Thyroid gland (tissue), 4 donors: ENCODE measurements at regions not wholly inside any gene's neighbourhood (a gene's known extent, or its start where the extent isn't known, plus 50 kb on each side); places are given as distances from the start of the nearest gene placed in this dataset.

Experiments
- DNase-seq, 2 donors: peaks; one replicate each; pipeline ENCODE4 v3.0.0-alpha.2; 2019
- H3K27ac ChIP-seq, 3 donors: fragments of 200-600 bp; sonication (generic); 1 replicate in 2 of 3; 2 replicates in 1 of 3; pipeline ENCODE4 v1.5.1; 2016 to 2019; ENCODE audit warnings: mild to moderate bottlenecking in 1 of 3, moderate library complexity in 1 of 3
- H3K27me3 ChIP-seq: fragments of 200-600 bp; sonication (generic); one replicate; pipeline ENCODE4 v1.5.1; 2019
- H3K36me3 ChIP-seq, 2 donors: fragments of 200-600 bp; sonication (generic); one replicate each; pipeline ENCODE4 v1.5.1; 2016 to 2019
- H3K4me1 ChIP-seq, 2 donors: fragments of 200-600 bp; sonication (generic); one replicate each; pipeline ENCODE4 v1.5.1; 2017 to 2019
- H3K4me3 ChIP-seq, 3 donors: fragments of 200-600 bp; sonication (generic); replicated peaks in 1 of 3; 1 replicate in 2 of 3; 2 replicates in 1 of 3; pipeline ENCODE4 v1.5.1; 2016; ENCODE audit warnings: mild to moderate bottlenecking in 1 of 3
- H3K9me3 ChIP-seq: fragments of 200-600 bp; sonication (generic); one replicate; pipeline ENCODE4 v1.5.1; 2017
- POLR2A ChIP-seq, 2 donors: fragments of 450-650 bp; IDR thresholded peaks; one replicate each; pipeline ENCODE4 v1.6.1; 2017; ENCODE audit warnings: antibody characterized with exemption in 2 of 2, mild to moderate bottlenecking in 2 of 2, moderate library complexity in 1 of 2
- WGBS, 2 donors: methylation state at CpG; one replicate each; pipeline ENCODE4 v1.1.5; 2017; 5-methylcytosine and 5-hydroxymethylcytosine counted together
- intact Hi-C: fragments of 100-400 bp; cut with DNase I; formaldehyde crosslinking; loops from one replicate; pipeline ENCODE4 v1.15.1; 2023
- TF ChIP-seq, protein P1 (sequence below), 6 experiments: fragments of 200-600 bp in 3 of 6; fragments of 450-650 bp in 3 of 6; sonication (generic) in 3 of 6; IDR thresholded peaks; one replicate each; pipeline ENCODE4 v1.5.1; 2016 to 2019; ENCODE audit warnings: antibody characterized with exemption in 6 of 6, mild to moderate bottlenecking in 2 of 6, inconsistent platforms in 1 of 6, moderate library complexity in 1 of 6

DNA sequence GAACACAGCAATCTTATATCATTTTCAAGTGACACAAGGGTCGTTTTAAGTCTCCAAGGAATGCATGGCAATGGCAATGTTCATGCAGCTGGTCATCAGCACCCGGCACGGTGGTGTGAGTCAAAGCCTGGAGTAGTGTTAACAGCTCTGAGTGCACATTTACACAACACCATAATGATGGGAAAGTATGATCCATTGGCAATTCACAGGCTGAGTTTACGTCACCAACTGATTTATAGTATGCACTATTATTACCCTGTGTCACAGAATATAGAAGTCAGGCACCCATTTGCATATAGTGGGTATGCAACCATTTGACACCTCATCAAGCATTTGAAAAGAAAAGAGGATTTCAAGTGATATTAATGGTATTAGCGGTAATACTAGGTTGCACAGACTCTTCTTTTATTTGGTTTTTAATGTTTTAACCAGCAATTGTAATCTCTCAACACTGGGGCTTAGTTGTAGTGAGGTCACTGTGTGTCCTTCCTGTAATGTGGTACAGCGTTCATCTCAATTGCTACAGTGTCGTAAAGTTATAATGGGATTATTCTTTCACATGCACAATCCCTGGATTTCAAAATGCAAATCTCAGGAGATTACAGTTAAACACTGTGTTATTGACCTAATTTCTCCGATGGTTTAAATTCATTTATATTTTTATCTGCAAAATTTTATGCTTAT lies 113.8 kb downstream of the C3orf38 start:
- H3K27me3 ChIP-seq, result no peaks in the 10 kb centered on the region
- intact Hi-C loops, result no loop called here
- H3K4me3 ChIP-seq, result no peak overlapping the region
- H3K9me3 ChIP-seq, result no peaks in the 10 kb centered on the region
- no peaks in the 10 kb centered on the region for H3K4me1 ChIP-seq
- H3K36me3 ChIP-seq, result no peaks in the 10 kb centered on the region
- no peak overlapping the region for H3K27ac ChIP-seq
- TF ChIP-seq, protein P1, sequence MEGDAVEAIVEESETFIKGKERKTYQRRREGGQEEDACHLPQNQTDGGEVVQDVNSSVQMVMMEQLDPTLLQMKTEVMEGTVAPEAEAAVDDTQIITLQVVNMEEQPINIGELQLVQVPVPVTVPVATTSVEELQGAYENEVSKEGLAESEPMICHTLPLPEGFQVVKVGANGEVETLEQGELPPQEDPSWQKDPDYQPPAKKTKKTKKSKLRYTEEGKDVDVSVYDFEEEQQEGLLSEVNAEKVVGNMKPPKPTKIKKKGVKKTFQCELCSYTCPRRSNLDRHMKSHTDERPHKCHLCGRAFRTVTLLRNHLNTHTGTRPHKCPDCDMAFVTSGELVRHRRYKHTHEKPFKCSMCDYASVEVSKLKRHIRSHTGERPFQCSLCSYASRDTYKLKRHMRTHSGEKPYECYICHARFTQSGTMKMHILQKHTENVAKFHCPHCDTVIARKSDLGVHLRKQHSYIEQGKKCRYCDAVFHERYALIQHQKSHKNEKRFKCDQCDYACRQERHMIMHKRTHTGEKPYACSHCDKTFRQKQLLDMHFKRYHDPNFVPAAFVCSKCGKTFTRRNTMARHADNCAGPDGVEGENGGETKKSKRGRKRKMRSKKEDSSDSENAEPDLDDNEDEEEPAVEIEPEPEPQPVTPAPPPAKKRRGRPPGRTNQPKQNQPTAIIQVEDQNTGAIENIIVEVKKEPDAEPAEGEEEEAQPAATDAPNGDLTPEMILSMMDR (IDR thresholded peaks at IDR 0.05), result no peak
- no peak for TF ChIP-seq POLR2A (IDR thresholded peaks at IDR 0.05)
- no peak for DNase-seq
- WGBS, 2 donors, result 81 to 87% methylated on average over 8 of the region's 8 CpGs

- Histone ChIP-seq H3K27me3 (no peaks in the 10 kb centered on the region), H3K27ac (no peak overlapping the region), H3K9me3 (no peaks in the 10 kb centered on the region), H3K4me1 (no peaks in the 10 kb centered on the region), H3K36me3 (no peaks in the 10 kb centered on the region), H3K4me3 (no peak overlapping the region)
- TF ChIP-seq, protein P1 (IDR thresholded peaks at IDR 0.05), result no peak
- TF ChIP-seq POLR2A (IDR thresholded peaks at IDR 0.05), result no peak
- DNase-seq, result no peak
- intact Hi-C loops, result no loop called here
- 54 to 60% methylated on average over 5 of the region's 5 CpGs for WGBS, 2 donors
Observed at GRCh38 chr3:88267441-88267840, 117.7 kb downstream of the C3orf38 start.

- no peaks in the 10 kb centered on the region for H3K27me3 ChIP-seq
Observed at GRCh38 chr3:88267847-88268246, 118.1 kb downstream of the C3orf38 start.

DNA sequence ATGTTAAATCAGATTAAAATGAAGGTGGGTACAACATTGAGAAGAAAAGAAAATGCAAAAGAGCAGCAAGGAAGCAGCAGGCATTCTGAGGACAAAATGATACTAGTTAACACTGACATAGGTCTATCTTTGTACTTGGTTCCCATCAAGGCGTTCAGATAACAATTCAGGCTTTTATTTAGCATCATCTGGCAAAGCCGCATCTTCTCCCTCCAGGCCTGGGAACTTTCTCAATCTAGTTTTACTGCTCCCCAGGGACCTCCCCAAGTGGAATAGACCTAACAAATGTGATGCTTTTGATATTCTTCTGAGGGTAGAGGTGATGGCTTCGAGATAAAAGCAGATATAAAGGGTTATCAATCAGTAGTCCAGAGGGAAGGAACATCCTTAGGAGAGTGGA lies 130.6 kb downstream of the C3orf38 start:
- H3K27me3 ChIP-seq, result no peaks in the 10 kb centered on the region
- intact Hi-C loops, result no loop called here
- DNase-seq, result no peak
- H3K36me3 ChIP-seq, result no peaks in the 10 kb centered on the region
- no peak overlapping the region for H3K27ac ChIP-seq
- H3K4me3 ChIP-seq, result no peak overlapping the region
- H3K4me1 ChIP-seq, result peaks cover 25 to 29% of the 10 kb centered on the region in 2 donors
- no peak for TF ChIP-seq POLR2A (IDR thresholded peaks at IDR 0.05)
- TF ChIP-seq, protein P1 (IDR thresholded peaks at IDR 0.05), result no peak
- 85 to 92% methylated on average over 3 of the region's 3 CpGs for WGBS, 2 donors
- H3K9me3 ChIP-seq, result no peaks in the 10 kb centered on the region

More at GRCh38 chr3:88267847-88268246, 118.1 kb downstream of the C3orf38 start:
- Histone ChIP-seq H3K4me1 (no peaks in the 10 kb centered on the region), H3K4me3 (no peak overlapping the region), H3K36me3 (no peaks in the 10 kb centered on the region), H3K27ac (no peak overlapping the region), H3K9me3 (no peaks in the 10 kb centered on the region)
- TF ChIP-seq, protein P1 (IDR thresholded peaks at IDR 0.05), result no peak
- no peak for TF ChIP-seq POLR2A (IDR thresholded peaks at IDR 0.05)
- WGBS, 2 donors, result 20 to 22% methylated on average over 3 of the region's 3 CpGs
- intact Hi-C loops, result no loop called here
- peak in 1 of 2 donors; percentile 11 for DNase-seq

DNA sequence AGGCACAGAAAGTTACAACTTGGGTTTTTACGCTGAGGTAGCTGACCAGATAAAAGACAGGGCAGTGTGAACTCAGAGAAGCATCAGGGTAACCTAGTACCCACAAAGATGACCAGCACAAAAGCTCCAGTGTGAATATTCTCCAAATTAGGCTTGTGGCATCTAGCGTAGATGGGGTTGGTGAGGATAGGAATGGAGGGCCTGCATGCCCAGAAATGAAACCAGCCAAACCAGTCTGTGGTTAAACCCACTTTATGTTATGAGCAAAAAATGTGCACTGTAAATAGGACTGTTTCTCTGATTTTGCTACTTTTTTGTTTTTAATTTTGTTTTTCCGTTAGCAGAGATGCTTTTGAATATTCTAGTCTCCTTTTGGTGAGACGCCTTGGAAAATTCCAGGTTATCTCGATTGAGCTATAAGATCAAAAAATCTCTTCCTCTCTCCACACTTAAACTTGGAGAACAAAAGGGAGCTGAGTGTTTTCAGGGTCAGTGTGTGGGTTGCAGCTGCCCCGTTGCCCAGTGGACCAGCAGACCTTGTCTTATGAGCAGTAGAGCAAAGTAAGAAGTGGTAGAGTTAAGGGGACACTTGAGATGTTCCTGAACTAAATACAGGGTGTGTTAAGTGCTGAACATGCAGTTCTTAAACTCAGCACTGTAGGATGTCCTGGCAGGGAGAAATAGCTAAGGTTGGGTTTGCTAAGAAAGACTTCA lies 132.9 kb downstream of the C3orf38 start:
- H3K9me3 ChIP-seq, result no peaks in the 10 kb centered on the region
- H3K36me3 ChIP-seq, result no peaks in the 10 kb centered on the region
- intact Hi-C loops, result no loop called here
- peak overlapping the region; percentile 50 to 89 (median 88) for H3K27ac ChIP-seq
- 57 to 63% methylated on average over 6 of the region's 6 CpGs for WGBS, 2 donors
- H3K4me3 ChIP-seq, result no peak overlapping the region
- H3K27me3 ChIP-seq, result no peaks in the 10 kb centered on the region
- peaks cover 25 to 29% of the 10 kb centered on the region in 2 donors for H3K4me1 ChIP-seq
- DNase-seq, result peak; percentile 81 to 88
- TF ChIP-seq, protein P1 (IDR thresholded peaks at IDR 0.05), result peak in 2 of 6 experiments; percentile 32 to 47
- peak in 1 of 2 donors; percentile 37 for TF ChIP-seq POLR2A (IDR thresholded peaks at IDR 0.05)
